H9 (cell line): ENCODE measurements at regions not wholly inside any gene's neighbourhood (a gene's known extent, or its start where the extent isn't known, plus 50 kb on each side); places are given as distances from the start of the nearest gene placed in this dataset.

Experiments used
- DNase-seq: peaks from one replicate; pipeline ENCODE4 v3.0.0-alpha.2; 2017
- H2AFZ ChIP-seq: one replicate; pipeline ENCODE4 v1.6.1; 2013; ENCODE audit warnings: mild to moderate bottlenecking, low read length, control low read depth, moderate library complexity
- H2AK5ac ChIP-seq: 2 replicates; pipeline ENCODE4 v1.6.1; 2013; ENCODE audit warnings: low read length, control low read depth, mixed read lengths; ENCODE audit not compliant: insufficient read length
- H2BK120ac ChIP-seq: one replicate; pipeline ENCODE4 v1.6.1; 2013; ENCODE audit warnings: low read depth, mild to moderate bottlenecking, low read length, control low read depth, inconsistent platforms; ENCODE audit not compliant: poor library complexity, severe bottlenecking
- H2BK12ac ChIP-seq: 2 replicates; pipeline ENCODE4 v1.6.1; 2013; ENCODE audit warnings: low read length, control low read depth, mixed read lengths, low read depth; ENCODE audit not compliant: insufficient read length
- H2BK15ac ChIP-seq: 2 replicates; pipeline ENCODE4 v1.6.1; 2013; ENCODE audit warnings: low read depth, low read length, control low read depth
- H2BK20ac ChIP-seq: one replicate; pipeline ENCODE4 v1.6.1; 2013; ENCODE audit warnings: low read depth, mild to moderate bottlenecking, low read length, control low read depth, inconsistent platforms; ENCODE audit not compliant: poor library complexity, severe bottlenecking
- H2BK5ac ChIP-seq: 2 replicates; pipeline ENCODE4 v1.6.1; 2013; ENCODE audit warnings: low read length, control low read depth, mixed read lengths; ENCODE audit not compliant: insufficient read length
- H3K14ac ChIP-seq: 2 replicates; pipeline ENCODE4 v1.6.1; 2013; ENCODE audit warnings: low read length, control low read depth; ENCODE audit not compliant: insufficient read depth
- H3K18ac ChIP-seq: 2 replicates; pipeline ENCODE4 v1.6.1; 2013; ENCODE audit warnings: low read depth, mild to moderate bottlenecking, mixed read lengths, low read length, control low read depth; ENCODE audit not compliant: insufficient read length
- H3K23ac ChIP-seq: 2 replicates; pipeline ENCODE4 v1.6.1; 2013; ENCODE audit warnings: low read length, control low read depth, mixed read lengths, low read depth; ENCODE audit not compliant: insufficient read length
- H3K23me2 ChIP-seq: 2 replicates; pipeline ENCODE4 v1.6.1; 2013; ENCODE audit warnings: low read depth, mild to moderate bottlenecking, mixed read lengths, low read length, control low read depth; ENCODE audit not compliant: insufficient read length, poor library complexity, severe bottlenecking
- H3K27ac ChIP-seq: 2 replicates; pipeline ENCODE4 v1.5.1; 2013; ENCODE audit warnings: low read length, control low read depth, mixed read lengths, low read depth; ENCODE audit not compliant: insufficient read length
- H3K27me3 ChIP-seq: 2 replicates; pipeline ENCODE4 v1.6.1; 2013; ENCODE audit warnings: low read length, control low read depth, inconsistent platforms; ENCODE audit not compliant: insufficient read depth
- H3K4ac ChIP-seq: 2 replicates; pipeline ENCODE4 v1.6.1; 2013; ENCODE audit warnings: low read depth, mild to moderate bottlenecking, control low read depth, inconsistent platforms, low read length, moderate library complexity
- H3K4me1 ChIP-seq: 2 replicates; pipeline ENCODE4 v1.6.1; 2013; ENCODE audit warnings: low read length, control low read depth, inconsistent platforms; ENCODE audit not compliant: insufficient read depth
- H3K4me2 ChIP-seq: 2 replicates; pipeline ENCODE4 v1.6.1; 2013; ENCODE audit warnings: low read length, control low read depth, mixed read lengths; ENCODE audit not compliant: insufficient read length, insufficient read depth
- H3K56ac ChIP-seq: 2 replicates; pipeline ENCODE4 v1.6.1; 2013; ENCODE audit warnings: low read depth, mild to moderate bottlenecking, mixed read lengths, low read length, control low read depth; ENCODE audit not compliant: insufficient read length
- H3K79me1 ChIP-seq: 2 replicates; pipeline ENCODE4 v1.6.1; 2013; ENCODE audit warnings: low read depth, mild to moderate bottlenecking, moderate library complexity, low read length, control low read depth, inconsistent platforms; ENCODE audit not compliant: insufficient read depth, poor library complexity, severe bottlenecking
- H3K79me2 ChIP-seq: 2 replicates; pipeline ENCODE4 v1.6.1; 2013; ENCODE audit warnings: low read length, control low read depth, inconsistent platforms; ENCODE audit not compliant: insufficient read depth
- H3K9ac ChIP-seq: 2 replicates; pipeline ENCODE4 v1.6.1; 2013; ENCODE audit warnings: low read length, control low read depth, mixed read lengths; ENCODE audit not compliant: insufficient read length; ENCODE audit errors: extremely low read depth
- H3K9me3 ChIP-seq: one replicate; pipeline ENCODE4 v1.6.1; 2013; ENCODE audit warnings: low read depth, low read length, inconsistent platforms; ENCODE audit not compliant: control insufficient read depth
- H3T11ph ChIP-seq: one replicate; pipeline ENCODE4 v1.6.1; 2013; ENCODE audit warnings: mild to moderate bottlenecking, low read length, control low read depth, inconsistent platforms
- H4K20me1 ChIP-seq: one replicate; pipeline ENCODE4 v1.6.1; 2013; ENCODE audit not compliant: control insufficient read depth, insufficient read length, insufficient read depth
- H4K5ac ChIP-seq: 2 replicates; pipeline ENCODE4 v1.6.1; 2013; ENCODE audit warnings: low read depth, mild to moderate bottlenecking, mixed read lengths, low read length, control low read depth; ENCODE audit not compliant: insufficient read length
- H4K8ac ChIP-seq: replicated peaks from 2 replicates; pipeline ENCODE4 v1.6.1; 2013; ENCODE audit warnings: low read length, control low read depth, mixed read lengths, low read depth; ENCODE audit not compliant: insufficient read length
- H4K91ac ChIP-seq: 2 replicates; pipeline ENCODE4 v1.6.1; 2013; ENCODE audit warnings: low read depth, mild to moderate bottlenecking, moderate library complexity, mixed read lengths, low read length, control low read depth; ENCODE audit not compliant: insufficient read length
- H3K27ac Mint-ChIP-seq, 3 experiments: 2 replicates in 2 of 3; 3 replicates in 1 of 3; pipeline ENCODE4 v1.8.0; 2020 to 2021; ENCODE audit warnings: mixed read lengths in 3 of 3, mild to moderate bottlenecking in 1 of 3, moderate library complexity in 1 of 3
- H3K27me3 Mint-ChIP-seq: 2 replicates; pipeline ENCODE4 v1.8.0; 2021; ENCODE audit warnings: low read depth, mild to moderate bottlenecking, moderate library complexity, mixed read lengths
- H3K36me3 Mint-ChIP-seq, 3 experiments: 2 replicates in 2 of 3; 3 replicates in 1 of 3; pipeline ENCODE4 v1.8.0; 2020 to 2021; ENCODE audit warnings: low read depth in 3 of 3, mixed read lengths in 3 of 3; ENCODE audit not compliant: insufficient read depth in 1 of 3
- H3K4me1 Mint-ChIP-seq, 2 experiments: 2 replicates each; pipeline ENCODE4 v1.8.0; 2020; ENCODE audit warnings: mixed read lengths in 2 of 2
- H3K4me3 Mint-ChIP-seq, 2 experiments: 2 replicates in 1 of 2; 3 replicates in 1 of 2; pipeline ENCODE4 v1.8.0; 2020 to 2021; ENCODE audit warnings: mild to moderate bottlenecking in 2 of 2, mixed read lengths in 2 of 2, moderate library complexity in 1 of 2
- H3K9me3 Mint-ChIP-seq, 2 experiments: 2 replicates in 1 of 2; 3 replicates in 1 of 2; pipeline ENCODE4 v1.8.0; 2020; ENCODE audit warnings: mild to moderate bottlenecking in 2 of 2, mixed read lengths in 2 of 2, moderate library complexity in 1 of 2
- CTCF ChIP-seq: fragments of 200-600 bp; sonication (generic); conservative IDR thresholded peaks from 3 replicates; pipeline ENCODE4 v1.8.0; 2021; ENCODE audit warnings: antibody characterized with exemption, mild to moderate bottlenecking
- WGBS: extraction: QIAGEN DNeasy Blood & Tissue Kit; methylation state at CpG from one replicate; pipeline ENCODE4 v1.1.7; 2013; ENCODE audit warnings: missing lambda C conversion rate, low lambda C conversion rate, mixed read lengths; ENCODE audit not compliant: insufficient read length; ENCODE audit errors: extremely low coverage; 5-methylcytosine and 5-hydroxymethylcytosine counted together

- no peak overlapping the region for H2BK15ac ChIP-seq
- no peak overlapping the region for H3K4me3 Mint-ChIP-seq
- no peaks in the 10 kb centered on the region for H3K9me3 ChIP-seq
- no peak overlapping the region for H3K27ac ChIP-seq
- no peak overlapping the region for H2AK5ac ChIP-seq
- no peak overlapping the region for H3K27ac Mint-ChIP-seq
- no peaks in the 10 kb centered on the region for H3K23me2 ChIP-seq
- H3K36me3 Mint-ChIP-seq, result no peaks in the 10 kb centered on the region
- no peak overlapping the region for H2AFZ ChIP-seq
- no CpG with 5 or more reads among the region's 1 CpG for WGBS
- H3T11ph ChIP-seq, result no peak overlapping the region
- no peak overlapping the region for H3K56ac ChIP-seq
- H3K27me3 Mint-ChIP-seq, result no peaks in the 10 kb centered on the region
- H3K9ac ChIP-seq, result no peak overlapping the region
- no peaks in the 10 kb centered on the region for H3K4me1 ChIP-seq
- no peak overlapping the region for H2BK5ac ChIP-seq
- H2BK12ac ChIP-seq, result no peak overlapping the region
- no peak overlapping the region for H4K5ac ChIP-seq
- H4K20me1 ChIP-seq, result no peaks in the 10 kb centered on the region
- H3K79me2 ChIP-seq, result no peaks in the 10 kb centered on the region
- H2BK120ac ChIP-seq, result no peak overlapping the region
- no peak for DNase-seq
- no peak overlapping the region for H3K18ac ChIP-seq
- H3K79me1 ChIP-seq, result no peaks in the 10 kb centered on the region
- H3K14ac ChIP-seq, result no peak overlapping the region
- no peak overlapping the region for H3K4me2 ChIP-seq
- H3K27me3 ChIP-seq, result no peaks in the 10 kb centered on the region
- H4K8ac ChIP-seq, result no peak overlapping the region
- H4K91ac ChIP-seq, result no peak overlapping the region
- H3K9me3 Mint-ChIP-seq, result no peaks in the 10 kb centered on the region
- H3K4ac ChIP-seq, result no peak overlapping the region
- peak; percentile 70 for TF ChIP-seq CTCF
- H3K23ac ChIP-seq, result no peak overlapping the region
- no peak overlapping the region for H2BK20ac ChIP-seq
- peaks cover 4% of the 10 kb centered on the region in 2 experiments; a peak in 3 of 4 replicates for H3K4me1 Mint-ChIP-seq
Observed at GRCh38 chr3:102225407-102226132, 209.2 kb upstream of the ZPLD1 start.
